ENCODE measurements at regions not wholly inside any gene's neighbourhood (a gene's known extent, or its start where the extent isn't known, plus 50 kb on each side); places are given as distances from the start of the nearest gene placed in this dataset.

GRCh38 chr5:115354246-115354645 is 57.8 kb upstream of the CCDC112 start:
- Histone ChIP-seq H3K9me3 (ENCODE audit: low read length) (no peaks in the 10 kb centered on the region), H3K9ac (ENCODE audit: low read length) (no peak overlapping the region), H3K36me3 (ENCODE audit: insufficient read depth, low read length) (no peaks in the 10 kb centered on the region), H3K4me2 (ENCODE audit: low read length) (no peak overlapping the region), H3K79me2 (ENCODE audit: insufficient read depth, low read length) (no peaks in the 10 kb centered on the region), H3K9me2 (ENCODE audit: low read depth, low read length) (no peaks in the 10 kb centered on the region), H3K4me1 (ENCODE audit: insufficient read depth, low read length, severe bottlenecking) (no peaks in the 10 kb centered on the region), H3K27me3 (ENCODE audit: insufficient read depth, low read length) (no peaks in the 10 kb centered on the region), H3K4me3 (ENCODE audit: low read depth, low read length, poor library complexity, severe bottlenecking) (no peak overlapping the region), H3F3A (ENCODE audit: insufficient read depth, low read length) (no peaks in the 10 kb centered on the region), H2AFZ (ENCODE audit: low read length) (no peak overlapping the region), H3K27ac (ENCODE audit: low read depth, low read length, poor library complexity, severe bottlenecking) (no peak overlapping the region), H4K20me1 (ENCODE audit: insufficient read depth, low read length) (no peaks in the 10 kb centered on the region)
- TF ChIP-seq CTCF (IDR thresholded peaks at IDR 0.05; ENCODE audit: low read length) (no peak), EZH2 (IDR thresholded peaks at IDR 0.05; ENCODE audit: borderline replicate concordance, low read length) (no peak)

GRCh38 chr5:115352571-115352970 is 56.1 kb upstream of the CCDC112 start:
- no peak overlapping the region for H2AFZ ChIP-seq (ENCODE audit: low read length)
- H3K4me1 ChIP-seq (ENCODE audit: insufficient read depth, low read length, severe bottlenecking) = no peaks in the 10 kb centered on the region
- H4K20me1 ChIP-seq (ENCODE audit: insufficient read depth, low read length) = no peaks in the 10 kb centered on the region
- TF ChIP-seq CTCF (IDR thresholded peaks at IDR 0.05; ENCODE audit: low read length) (no peak), EZH2 (IDR thresholded peaks at IDR 0.05; ENCODE audit: borderline replicate concordance, low read length) (no peak)
- H3K9me2 ChIP-seq (ENCODE audit: low read depth, low read length) = no peaks in the 10 kb centered on the region
- H3K27me3 ChIP-seq (ENCODE audit: insufficient read depth, low read length) = no peaks in the 10 kb centered on the region
- no peak overlapping the region for H3K9ac ChIP-seq (ENCODE audit: low read length)
- no peak overlapping the region for H3K27ac ChIP-seq (ENCODE audit: low read depth, low read length, poor library complexity, severe bottlenecking)
- H3K4me2 ChIP-seq (ENCODE audit: low read length) = no peak overlapping the region
- no peak overlapping the region for H3K4me3 ChIP-seq (ENCODE audit: low read depth, low read length, poor library complexity, severe bottlenecking)
- no peaks in the 10 kb centered on the region for H3K79me2 ChIP-seq (ENCODE audit: insufficient read depth, low read length)
- H3K36me3 ChIP-seq (ENCODE audit: insufficient read depth, low read length) = no peaks in the 10 kb centered on the region
- H3K9me3 ChIP-seq (ENCODE audit: low read length) = no peaks in the 10 kb centered on the region
- no peaks in the 10 kb centered on the region for H3F3A ChIP-seq (ENCODE audit: insufficient read depth, low read length)

- Histone ChIP-seq H4K20me1 (ENCODE audit: insufficient read depth, low read length) (no peaks in the 10 kb centered on the region), H2AFZ (ENCODE audit: low read length) (no peak overlapping the region), H3K4me1 (ENCODE audit: insufficient read depth, low read length, severe bottlenecking) (no peaks in the 10 kb centered on the region), H3K79me2 (ENCODE audit: insufficient read depth, low read length) (no peaks in the 10 kb centered on the region), H3K27me3 (ENCODE audit: insufficient read depth, low read length) (no peaks in the 10 kb centered on the region), H3K9me2 (ENCODE audit: low read depth, low read length) (no peaks in the 10 kb centered on the region), H3K9ac (ENCODE audit: low read length) (no peak overlapping the region), H3K27ac (ENCODE audit: low read depth, low read length, poor library complexity, severe bottlenecking) (no peak overlapping the region), H3K4me2 (ENCODE audit: low read length) (no peak overlapping the region), H3K4me3 (ENCODE audit: low read depth, low read length, poor library complexity, severe bottlenecking) (no peak overlapping the region), H3F3A (ENCODE audit: insufficient read depth, low read length) (no peaks in the 10 kb centered on the region), H3K9me3 (ENCODE audit: low read length) (no peaks in the 10 kb centered on the region), H3K36me3 (ENCODE audit: insufficient read depth, low read length) (no peaks in the 10 kb centered on the region)
- TF ChIP-seq CTCF (IDR thresholded peaks at IDR 0.05; ENCODE audit: low read length) (no peak), EZH2 (IDR thresholded peaks at IDR 0.05; ENCODE audit: borderline replicate concordance, low read length) (no peak)
Observed at GRCh38 chr5:115351356-115352195, 55.1 kb upstream of the CCDC112 start.

Measured in OCI-LY1 (cell line).